GM21717 (cell line): ENCODE measurements at regions not wholly inside any gene's neighbourhood (a gene's known extent, or its start where the extent isn't known, plus 50 kb on each side); places are given as distances from the start of the nearest gene placed in this dataset.

ENCODE experiments used
- ATAC-seq: cut with Tn5 transposase; IDR thresholded peaks from one replicate; pipeline ENCODE4 v1.9.1; 2021; ENCODE audit warnings: mild to moderate bottlenecking, moderate library complexity; ENCODE audit not compliant: unreplicated experiment

DNA sequence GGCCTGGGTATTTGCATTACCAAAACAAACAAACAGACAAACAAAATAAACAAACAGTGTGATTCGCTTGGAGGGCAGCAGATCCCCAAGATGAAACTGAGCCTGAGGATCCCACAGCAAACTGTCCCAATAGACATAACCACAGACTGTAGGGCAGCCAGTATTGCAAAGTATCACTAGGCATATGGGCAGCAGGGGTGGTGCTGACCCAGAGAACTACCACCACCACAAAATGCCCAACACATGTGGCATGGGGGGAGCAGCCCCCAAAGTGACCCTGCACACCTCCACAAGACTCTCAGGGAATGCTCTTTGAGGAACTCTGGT is 330.1 kb downstream of the CYRIA start:
- ATAC-seq = no peak

DNA sequence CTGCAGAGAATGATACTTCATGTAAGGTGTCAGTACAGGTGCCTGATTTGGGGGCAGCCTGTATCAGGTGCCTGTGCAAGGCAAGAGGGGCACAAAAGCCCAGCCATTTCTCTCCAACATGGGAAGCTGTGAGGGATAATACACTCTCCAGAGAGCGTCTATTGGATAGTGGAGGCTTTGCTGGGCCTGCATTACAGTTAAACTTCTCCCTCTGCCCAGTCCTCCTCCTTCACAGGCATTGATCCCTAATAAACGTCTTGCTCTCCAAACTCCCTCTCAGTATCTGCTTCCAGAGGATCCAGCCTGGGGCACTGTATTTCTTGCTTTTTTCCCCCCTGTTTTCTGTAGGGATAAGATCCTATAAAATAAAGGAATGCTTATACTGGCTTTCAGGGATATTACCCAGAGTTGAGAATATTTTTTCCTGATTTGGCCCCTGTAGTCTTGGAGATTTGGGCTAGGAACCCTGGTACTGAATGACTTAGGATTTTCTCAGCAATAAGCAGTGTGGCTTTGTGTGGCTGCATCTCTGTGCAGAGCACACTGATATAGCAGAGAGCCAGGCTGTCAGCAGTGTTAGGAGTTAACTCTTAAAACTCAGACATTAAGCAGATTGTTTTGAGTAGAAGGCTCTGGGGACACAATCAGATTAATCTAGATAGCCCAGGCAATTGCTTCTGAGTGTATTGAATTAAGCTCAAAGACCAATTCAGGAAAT is 330.6 kb downstream of the CYRIA start:
- no peak for ATAC-seq

GRCh38 chr2:16334366-16334765 is 331.3 kb downstream of the CYRIA start:
- ATAC-seq = no peak

GRCh38 chr2:16333681-16334080 is 332.0 kb downstream of the CYRIA start:
- no peak for ATAC-seq

DNA sequence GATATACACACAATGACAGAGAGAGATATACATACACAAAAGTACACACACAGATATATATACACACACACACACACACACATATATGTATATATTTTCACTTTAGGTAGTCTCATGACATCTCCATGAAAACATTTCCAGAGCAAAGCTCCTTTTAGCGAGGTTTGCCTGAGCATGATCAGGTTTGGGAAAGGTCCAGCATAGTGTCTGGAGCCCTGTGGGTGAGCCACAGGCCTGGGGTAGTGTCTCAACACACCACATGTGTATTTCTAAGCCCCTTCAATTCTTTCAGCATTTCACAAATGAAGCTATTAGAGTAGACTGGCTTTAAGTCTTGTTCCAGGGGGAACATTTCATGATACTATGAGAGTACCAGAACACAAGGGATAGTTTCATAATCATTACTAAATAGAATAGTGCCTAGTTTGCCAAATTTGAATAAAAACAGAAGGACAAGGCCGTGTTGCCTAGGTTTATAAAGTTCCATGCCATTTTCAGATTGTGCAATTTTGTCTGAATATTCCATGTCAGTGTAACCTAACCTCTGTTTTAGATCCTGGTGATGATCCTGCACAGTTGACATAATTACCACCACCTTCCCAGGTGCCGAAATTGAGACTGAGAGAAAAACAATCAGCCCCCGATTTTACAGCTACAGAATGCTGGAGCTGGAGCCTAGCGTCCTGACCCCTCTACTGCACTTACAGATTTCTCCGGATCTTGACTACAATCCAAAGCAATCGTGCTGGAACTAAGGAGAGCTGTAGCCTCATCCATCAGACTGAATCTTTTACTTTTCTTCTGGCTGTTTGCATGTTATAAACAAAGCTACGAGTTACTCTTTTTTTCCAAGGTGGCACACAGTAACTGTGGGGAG is 332.7 kb downstream of the CYRIA start:
- ATAC-seq = no peak

- no peak for ATAC-seq
Measured at GRCh38 chr2:16331772-16332171, 333.9 kb downstream of the CYRIA start.

DNA sequence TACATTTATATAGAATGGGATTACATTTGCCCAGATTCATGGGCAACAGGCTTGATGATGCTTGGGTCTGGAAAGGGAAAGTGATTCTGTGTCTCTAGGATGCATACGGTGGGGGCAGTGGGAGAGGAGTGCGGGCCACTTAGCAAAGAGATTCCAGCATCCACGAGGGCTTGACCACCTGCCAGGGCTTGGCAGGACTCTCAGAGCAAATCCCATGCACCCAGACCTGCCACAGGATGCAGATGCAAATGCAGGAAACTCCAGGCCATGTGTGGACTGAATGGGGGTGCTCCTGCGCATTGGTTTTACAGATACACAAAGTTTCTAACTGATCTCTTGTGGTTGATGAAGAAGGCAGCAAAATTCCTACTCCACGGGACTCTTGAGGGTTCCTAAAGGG is 334.7 kb downstream of the CYRIA start:
- no peak for ATAC-seq

DNA sequence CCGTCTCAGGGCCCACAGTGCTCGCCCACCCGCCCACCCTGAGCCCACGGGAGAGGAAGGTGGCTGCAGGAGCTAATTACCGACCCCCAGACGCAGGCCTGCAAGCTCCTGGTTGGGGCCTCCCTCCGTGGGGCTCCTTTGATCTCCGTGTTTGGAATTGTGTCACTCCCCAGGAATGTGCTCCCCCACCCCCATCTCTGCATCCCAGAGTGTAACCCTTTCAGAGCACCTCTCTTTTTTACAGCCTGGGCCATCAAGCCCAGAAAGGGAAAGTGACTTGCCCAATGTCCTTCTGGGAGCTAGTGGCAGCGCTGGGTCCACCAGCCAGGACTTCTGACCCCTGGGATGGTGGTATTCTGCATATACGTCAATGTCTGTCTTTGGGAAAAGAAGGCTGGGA is 335.1 kb downstream of the CYRIA start:
- ATAC-seq = no peak

DNA sequence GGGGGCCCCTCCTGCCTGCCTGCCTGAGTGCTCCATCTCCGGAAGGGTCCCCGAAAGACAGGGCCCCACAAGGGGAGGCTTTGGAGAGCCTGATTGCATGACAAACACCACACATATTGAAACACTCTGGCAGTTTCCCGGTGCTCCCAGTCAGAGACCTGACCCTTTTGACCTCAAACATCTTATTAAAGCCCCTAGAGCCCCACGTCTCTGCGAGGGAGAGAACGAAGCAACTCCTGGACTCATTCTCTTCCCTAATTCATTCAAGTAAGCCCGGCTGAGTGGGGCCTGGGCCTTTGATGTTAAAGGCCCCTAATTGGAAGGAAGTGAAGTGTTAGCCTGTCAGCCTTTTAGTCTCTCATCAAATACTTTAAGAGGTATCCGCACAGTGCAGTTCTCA is 335.6 kb downstream of the CYRIA start:
- ATAC-seq = no peak

DNA sequence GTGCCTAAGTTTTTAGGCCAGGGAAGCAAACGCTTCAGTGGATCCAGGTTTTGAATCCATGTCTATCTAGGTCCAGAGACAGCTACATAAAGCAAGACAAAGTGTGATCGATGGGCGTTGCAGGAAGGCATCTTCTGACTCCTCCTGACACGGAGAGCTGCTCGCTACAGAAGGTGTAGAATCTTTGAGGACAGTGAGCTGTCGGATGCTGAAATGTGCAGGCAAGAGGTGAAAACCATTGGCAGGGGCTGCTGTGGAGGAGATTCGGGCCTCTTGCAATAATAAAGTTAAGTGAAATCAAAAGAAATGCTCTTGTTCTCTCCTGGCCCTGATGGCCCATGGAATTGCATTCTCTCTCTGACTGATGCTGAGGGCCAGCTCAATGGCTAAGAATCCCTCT is 336.2 kb downstream of the CYRIA start:
- no peak for ATAC-seq

DNA sequence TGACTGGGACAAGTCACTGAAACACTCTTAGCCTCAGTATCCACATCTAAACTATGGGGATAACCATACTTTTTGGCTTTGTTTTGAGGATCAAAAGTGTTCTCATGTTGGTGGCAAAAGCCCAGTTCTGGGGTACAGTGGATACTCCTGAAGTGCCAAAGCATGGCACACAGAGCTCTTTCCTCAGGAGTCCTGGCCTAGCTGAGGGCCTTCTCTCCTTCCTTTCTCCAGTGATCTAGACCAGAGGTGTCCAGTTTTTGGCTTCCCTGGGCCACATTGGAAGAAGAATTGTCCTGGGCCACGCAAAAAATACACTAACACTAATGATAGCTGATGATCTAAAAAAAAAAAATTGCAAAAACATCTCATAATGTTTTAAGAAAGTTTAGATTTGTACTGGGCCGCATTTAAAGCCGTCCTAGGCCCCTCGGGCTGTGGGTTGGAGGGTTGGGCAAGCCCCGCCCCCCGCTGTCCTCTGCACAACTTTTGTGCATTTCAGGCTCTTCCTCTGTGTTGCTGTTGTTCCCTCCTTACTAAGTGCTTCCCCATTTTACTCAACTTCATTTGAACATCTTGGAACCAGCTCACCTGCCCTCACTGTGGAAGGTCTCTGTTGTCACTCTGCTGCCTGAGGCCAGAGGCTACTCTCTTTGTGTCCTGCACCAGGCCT is 337.0 kb downstream of the CYRIA start:
- ATAC-seq = no peak

- ATAC-seq = no peak
Measured at GRCh38 chr2:16327326-16327725, 338.3 kb downstream of the CYRIA start.

- no peak for ATAC-seq
Measured at GRCh38 chr2:16326711-16327300, 338.8 kb downstream of the CYRIA start.

DNA sequence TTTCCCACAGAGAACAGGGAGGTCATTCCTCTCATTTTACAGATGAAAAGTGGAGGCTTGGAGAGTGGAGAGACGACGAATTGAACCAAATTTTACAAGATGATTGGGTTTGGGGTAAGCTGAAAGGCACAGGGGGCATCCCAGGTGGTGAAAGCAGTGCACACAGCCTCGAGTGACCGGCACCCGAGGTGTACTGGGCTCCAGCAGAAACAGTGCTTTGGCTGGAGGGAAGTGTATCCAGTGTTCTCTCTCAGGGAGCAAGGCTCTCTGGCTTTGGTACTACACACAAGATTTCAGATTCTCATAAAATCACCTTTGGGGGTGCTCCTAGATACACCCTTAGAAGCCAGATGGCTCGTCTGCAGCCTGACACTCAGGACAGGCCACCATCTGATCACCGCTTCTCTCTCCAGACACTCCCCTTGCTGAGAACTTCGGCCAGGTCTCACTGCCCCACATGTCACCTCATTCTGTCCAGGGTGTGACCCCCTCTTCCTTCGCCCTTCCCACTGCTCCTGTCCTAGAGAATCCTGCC is 339.6 kb downstream of the CYRIA start:
- no peak for ATAC-seq

DNA sequence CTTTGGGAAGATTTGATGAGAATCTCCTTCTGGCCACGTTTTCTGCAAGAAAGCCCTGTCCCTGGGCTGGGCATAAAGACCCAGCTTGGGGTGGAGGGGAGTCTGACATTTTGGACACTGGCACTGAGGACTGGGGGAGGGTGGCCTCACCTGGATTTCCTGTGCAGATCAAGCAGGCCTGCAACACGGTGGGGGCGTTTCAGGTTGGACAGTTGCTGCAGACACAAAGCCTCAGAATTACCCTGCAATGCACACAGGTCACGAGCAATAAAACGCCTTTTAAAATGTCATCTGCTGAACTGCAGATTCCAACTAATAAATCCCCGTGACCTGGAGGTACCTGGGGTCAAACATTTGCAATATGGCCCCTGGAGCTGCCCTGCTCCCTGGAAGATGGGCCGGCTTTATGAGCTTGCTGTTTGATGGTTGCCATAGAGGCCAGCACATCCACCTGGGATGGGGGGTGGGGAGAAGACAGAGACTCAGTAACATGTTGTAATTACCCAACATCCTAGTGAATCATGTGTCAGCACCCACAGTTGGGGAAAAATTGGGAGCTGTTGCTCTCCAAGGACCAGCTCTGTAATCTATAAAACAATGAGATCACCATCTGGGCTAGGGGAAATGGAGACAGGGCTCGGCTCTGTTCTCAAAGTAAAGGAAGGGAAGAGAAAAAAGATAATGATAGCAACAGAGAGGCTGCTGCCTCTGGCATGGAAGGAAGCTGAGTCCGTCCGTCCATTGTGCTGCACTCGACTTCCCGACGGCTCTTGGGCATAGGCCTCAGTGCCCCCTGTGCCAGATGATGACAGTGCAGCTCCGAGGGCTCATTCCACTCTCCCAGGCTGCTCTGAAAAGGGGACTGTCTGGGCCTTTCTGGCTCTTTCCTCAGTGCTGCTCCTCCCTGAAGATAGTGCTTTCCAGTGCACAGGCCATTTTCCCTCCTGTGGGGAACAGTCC is 340.3 kb downstream of the CYRIA start:
- ATAC-seq = no peak

DNA sequence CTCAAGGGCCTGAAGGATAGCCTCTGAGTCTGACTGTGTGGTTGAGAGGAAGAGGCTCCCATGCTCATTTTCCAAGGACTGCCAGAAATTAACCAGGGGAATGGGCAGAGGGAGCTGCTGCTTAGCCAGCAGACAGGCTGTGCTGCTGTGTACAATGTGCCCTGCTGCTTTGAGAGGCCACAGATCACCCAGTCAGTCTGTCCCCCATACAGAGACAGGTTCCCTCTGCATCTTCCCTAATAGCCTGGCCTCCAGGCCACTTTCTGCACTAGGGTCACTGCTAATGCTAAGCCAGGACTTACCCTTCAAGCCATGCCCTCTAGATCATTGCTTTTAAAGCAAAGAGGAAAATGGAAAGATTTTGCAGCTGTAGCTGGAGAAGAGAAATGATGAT is 341.1 kb downstream of the CYRIA start:
- ATAC-seq = no peak

- ATAC-seq = no peak
Measured at GRCh38 chr2:16323551-16324543, 341.8 kb downstream of the CYRIA start.

- no peak for ATAC-seq
Measured at GRCh38 chr2:16323126-16323520, 342.5 kb downstream of the CYRIA start.
